Fibroblast of gingiva (primary cell): ENCODE measurements at regions not wholly inside any gene's neighbourhood (a gene's known extent, or its start where the extent isn't known, plus 50 kb on each side); places are given as distances from the start of the nearest gene placed in this dataset.
"Not testable (repeated sequence)": the region's sequence is repeated elsewhere in the genome, so short reads cannot be mapped to it uniquely, and the experiment has no call there.

ENCODE experiments used
- DNase-seq: peaks from one replicate; pipeline ENCODE4 v3.0.0-alpha.2; 2011; ENCODE audit warnings: low read depth

GRCh38 chr2:107556038-107556627 is 270.6 kb upstream of the RGPD4 start:
- no peak for DNase-seq

GRCh38 chr2:107558295-107558694 is 268.4 kb upstream of the RGPD4 start:
- DNase-seq = no peak

GRCh38 chr2:107569496-107569895 is 257.2 kb upstream of the RGPD4 start:
- no peak for DNase-seq

GRCh38 chr2:107570876-107571275 is 255.8 kb upstream of the RGPD4 start:
- no peak for DNase-seq

- not testable (repeated sequence) for DNase-seq
These were observed 253.8 kb upstream of the RGPD4 start for GRCh38 chr2:107572890-107573289.

GRCh38 chr2:107576991-107577390 is 249.7 kb upstream of the RGPD4 start:
- no peak for DNase-seq

- no peak for DNase-seq
These were observed 244.2 kb upstream of the RGPD4 start for GRCh38 chr2:107582487-107582886.

GRCh38 chr2:107584577-107584976 is 242.1 kb upstream of the RGPD4 start:
- DNase-seq = no peak

- no peak for DNase-seq
These were observed 240.8 kb upstream of the RGPD4 start for GRCh38 chr2:107585851-107586250.

GRCh38 chr2:107588181-107588580 is 238.5 kb upstream of the RGPD4 start:
- DNase-seq = no peak

GRCh38 chr2:107589079-107589491 is 237.6 kb upstream of the RGPD4 start:
- no peak for DNase-seq

GRCh38 chr2:107591561-107592279 is 235.0 kb upstream of the RGPD4 start:
- no peak for DNase-seq

GRCh38 chr2:107592280-107592624 is 234.4 kb upstream of the RGPD4 start:
- no peak for DNase-seq

- no peak for DNase-seq
These were observed 231.4 kb upstream of the RGPD4 start for GRCh38 chr2:107595285-107595684.

GRCh38 chr2:107595749-107596148 is 230.9 kb upstream of the RGPD4 start:
- peak; percentile 12 for DNase-seq

GRCh38 chr2:107597507-107597906 is 229.2 kb upstream of the RGPD4 start:
- no peak for DNase-seq

- no peak for DNase-seq
These were observed 223.9 kb upstream of the RGPD4 start for GRCh38 chr2:107602801-107603200.

GRCh38 chr2:107607054-107607453 is 219.6 kb upstream of the RGPD4 start:
- no peak for DNase-seq

- DNase-seq = no peak
These were observed 219.2 kb upstream of the RGPD4 start for GRCh38 chr2:107607473-107607872.

- DNase-seq = no peak
These were observed 211.7 kb upstream of the RGPD4 start for GRCh38 chr2:107615039-107615438.

GRCh38 chr2:107618769-107619168 is 207.9 kb upstream of the RGPD4 start:
- no peak for DNase-seq

GRCh38 chr2:107621186-107622165 is 205.2 kb upstream of the RGPD4 start:
- DNase-seq = no peak
